ENCODE measurements at regions not wholly inside any gene's neighbourhood (a gene's known extent, or its start where the extent isn't known, plus 50 kb on each side); places are given as distances from the start of the nearest gene placed in this dataset.

DNA sequence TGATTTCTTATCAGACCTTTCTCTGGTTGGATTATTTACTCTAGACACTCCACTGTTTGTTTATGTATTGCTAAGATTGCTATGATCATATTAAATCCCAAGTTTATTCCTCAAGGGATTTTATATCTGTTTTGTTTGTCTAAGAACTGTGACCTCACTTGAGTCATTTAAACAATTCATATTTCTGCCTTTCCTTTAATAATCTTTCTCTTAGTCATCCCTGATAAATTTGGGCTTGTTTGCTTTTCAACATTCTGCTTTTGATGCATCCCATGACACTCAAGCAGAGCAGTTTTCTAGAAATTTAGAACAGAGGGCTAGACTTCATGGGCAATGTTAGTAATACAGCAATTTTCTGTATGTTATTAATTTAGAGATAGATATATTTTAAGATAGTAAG is 231.6 kb upstream of the TNC start:
- no peak overlapping the region for H3K4me3 Mint-ChIP-seq (ENCODE audit: low read depth)
- H3K27me3 Mint-ChIP-seq: peaks cover 3% of the 10 kb centered on the region
- H3K27ac Mint-ChIP-seq: no peak overlapping the region
- TF ChIP-seq, protein P1, sequence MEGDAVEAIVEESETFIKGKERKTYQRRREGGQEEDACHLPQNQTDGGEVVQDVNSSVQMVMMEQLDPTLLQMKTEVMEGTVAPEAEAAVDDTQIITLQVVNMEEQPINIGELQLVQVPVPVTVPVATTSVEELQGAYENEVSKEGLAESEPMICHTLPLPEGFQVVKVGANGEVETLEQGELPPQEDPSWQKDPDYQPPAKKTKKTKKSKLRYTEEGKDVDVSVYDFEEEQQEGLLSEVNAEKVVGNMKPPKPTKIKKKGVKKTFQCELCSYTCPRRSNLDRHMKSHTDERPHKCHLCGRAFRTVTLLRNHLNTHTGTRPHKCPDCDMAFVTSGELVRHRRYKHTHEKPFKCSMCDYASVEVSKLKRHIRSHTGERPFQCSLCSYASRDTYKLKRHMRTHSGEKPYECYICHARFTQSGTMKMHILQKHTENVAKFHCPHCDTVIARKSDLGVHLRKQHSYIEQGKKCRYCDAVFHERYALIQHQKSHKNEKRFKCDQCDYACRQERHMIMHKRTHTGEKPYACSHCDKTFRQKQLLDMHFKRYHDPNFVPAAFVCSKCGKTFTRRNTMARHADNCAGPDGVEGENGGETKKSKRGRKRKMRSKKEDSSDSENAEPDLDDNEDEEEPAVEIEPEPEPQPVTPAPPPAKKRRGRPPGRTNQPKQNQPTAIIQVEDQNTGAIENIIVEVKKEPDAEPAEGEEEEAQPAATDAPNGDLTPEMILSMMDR (IDR thresholded peaks at IDR 0.05; ENCODE audit: unreplicated experiment): no peak
- H3K36me3 Mint-ChIP-seq (ENCODE audit: insufficient read depth): no peaks in the 10 kb centered on the region
- H3K9me3 Mint-ChIP-seq (ENCODE audit: low read depth): peaks cover 4% of the 10 kb centered on the region
- H3K4me1 Mint-ChIP-seq (ENCODE audit: low read depth): peaks cover 2% of the 10 kb centered on the region
- DNase-seq (ENCODE audit: low spot score, unreplicated experiment): no peak

DNA sequence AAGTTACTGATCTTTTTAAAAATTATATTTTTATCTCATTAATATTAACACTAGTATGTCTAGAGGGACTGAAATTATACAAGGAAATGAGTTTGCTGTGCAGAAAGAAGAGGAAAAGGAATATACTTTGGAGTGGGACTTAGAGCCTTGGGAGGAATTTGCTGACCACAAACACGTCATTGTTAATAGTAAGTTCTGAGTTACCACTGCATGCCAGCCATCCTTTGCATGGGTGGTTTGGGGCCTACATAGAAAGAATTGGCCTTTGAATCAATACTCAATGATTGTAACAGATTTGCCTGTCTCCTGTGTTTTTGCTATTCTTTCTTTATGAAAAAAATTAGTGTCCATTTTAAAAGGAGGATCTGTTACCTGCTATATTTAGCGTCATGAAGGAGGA is 232.6 kb upstream of the TNC start:
- Mint-ChIP-seq H3K4me3 (ENCODE audit: low read depth) (no peak overlapping the region), H3K27me3 (peaks cover 3% of the 10 kb centered on the region), H3K36me3 (ENCODE audit: insufficient read depth) (no peaks in the 10 kb centered on the region), H3K4me1 (ENCODE audit: low read depth) (peaks cover 2% of the 10 kb centered on the region), H3K9me3 (ENCODE audit: low read depth) (peaks cover 4% of the 10 kb centered on the region), H3K27ac (no peak overlapping the region)
- TF ChIP-seq, protein P1 (IDR thresholded peaks at IDR 0.05; ENCODE audit: unreplicated experiment): no peak
- DNase-seq (ENCODE audit: low spot score, unreplicated experiment): no peak

DNA sequence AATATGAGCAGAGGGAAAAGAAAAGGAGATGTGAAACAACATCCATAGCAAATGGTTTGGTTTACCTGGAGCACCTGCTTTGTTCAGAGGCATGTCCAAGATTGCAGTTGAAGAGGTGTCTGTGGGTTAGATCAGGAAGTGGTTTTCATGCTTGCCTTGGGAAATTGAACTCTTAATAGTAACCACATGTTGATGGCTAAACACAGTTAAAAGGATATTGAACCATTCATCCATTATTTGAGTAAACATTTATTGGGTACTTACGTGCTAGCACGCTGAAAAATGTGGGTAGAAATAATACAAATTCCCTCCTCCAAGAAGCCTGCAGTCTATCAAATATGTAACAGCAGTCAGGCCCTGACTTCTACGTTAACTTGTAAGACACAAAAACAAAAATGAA is 235.7 kb upstream of the TNC start:
- Mint-ChIP-seq H3K4me3 (ENCODE audit: low read depth) (no peak overlapping the region), H3K4me1 (ENCODE audit: low read depth) (peaks cover 7% of the 10 kb centered on the region), H3K27me3 (peaks cover 6% of the 10 kb centered on the region), H3K27ac (no peak overlapping the region), H3K9me3 (ENCODE audit: low read depth) (no peaks in the 10 kb centered on the region), H3K36me3 (ENCODE audit: insufficient read depth) (no peaks in the 10 kb centered on the region)
- TF ChIP-seq, protein P1 (IDR thresholded peaks at IDR 0.05; ENCODE audit: unreplicated experiment): no peak
- no peak for DNase-seq (ENCODE audit: low spot score, unreplicated experiment)

DNA sequence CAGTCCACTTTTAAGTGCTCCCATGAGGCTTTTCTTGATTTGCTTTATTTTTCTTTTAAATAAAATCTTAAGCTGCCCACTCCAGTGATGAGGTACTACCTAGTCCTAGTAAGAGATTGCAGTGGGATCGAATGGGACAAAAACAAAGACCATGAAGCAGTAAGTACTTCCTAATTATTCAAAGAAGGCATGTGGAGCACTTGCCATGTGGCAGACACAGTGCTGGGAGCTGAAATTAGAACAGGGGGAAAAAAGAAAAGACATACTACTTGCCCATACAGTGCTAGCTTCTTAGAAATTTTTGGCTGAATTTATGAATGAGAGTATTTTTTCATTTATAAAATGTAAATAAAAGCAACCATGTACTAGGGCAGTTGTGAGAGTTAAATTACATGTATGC is 239.9 kb upstream of the TNC start:
- TF ChIP-seq, protein P1 (IDR thresholded peaks at IDR 0.05; ENCODE audit: unreplicated experiment): no peak
- Mint-ChIP-seq H3K36me3 (ENCODE audit: insufficient read depth) (no peaks in the 10 kb centered on the region), H3K27ac (no peak overlapping the region), H3K4me1 (ENCODE audit: low read depth) (peaks cover 9% of the 10 kb centered on the region), H3K27me3 (peaks cover 6% of the 10 kb centered on the region), H3K4me3 (ENCODE audit: low read depth) (no peak overlapping the region), H3K9me3 (ENCODE audit: low read depth) (no peaks in the 10 kb centered on the region)
- no peak for DNase-seq (ENCODE audit: low spot score, unreplicated experiment)

DNA sequence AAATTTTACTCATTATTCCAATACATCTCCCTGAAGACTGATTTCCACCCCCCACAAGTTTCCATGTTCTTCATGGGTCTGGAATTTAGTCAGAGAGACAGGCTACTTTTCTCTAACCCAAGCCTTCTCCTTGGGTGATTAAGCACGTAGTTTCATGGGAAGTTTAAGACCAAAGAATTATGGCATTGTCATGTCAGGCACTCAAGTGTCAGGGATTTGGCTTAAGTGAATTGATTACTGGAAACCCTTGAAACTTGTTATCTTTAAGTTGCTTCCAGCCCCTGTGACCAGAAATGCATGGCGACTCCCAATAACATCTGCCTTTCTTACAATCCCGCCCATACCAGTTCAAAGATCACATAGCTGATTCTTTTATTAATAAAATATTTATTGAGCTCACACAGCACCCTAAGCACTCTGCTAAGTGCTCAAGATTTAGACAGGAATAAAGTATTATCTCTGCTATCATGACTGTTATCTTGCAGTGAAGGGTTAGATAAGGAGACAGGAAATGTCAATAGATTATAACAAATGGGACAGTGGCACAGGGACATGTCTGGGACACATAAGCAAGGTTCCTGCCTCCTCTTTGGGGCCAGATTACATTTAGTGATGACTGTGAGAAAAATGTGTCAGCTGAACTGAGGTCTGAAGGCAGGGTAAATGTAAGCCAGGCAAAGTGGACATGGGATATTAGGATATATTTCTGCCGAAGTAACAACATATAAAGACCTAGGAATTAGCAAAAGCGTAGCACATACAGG is 241.2 kb upstream of the TNC start:
- DNase-seq (ENCODE audit: low spot score, unreplicated experiment): no peak
- Mint-ChIP-seq H3K9me3 (ENCODE audit: low read depth) (no peaks in the 10 kb centered on the region), H3K27me3 (peaks cover 5% of the 10 kb centered on the region), H3K4me3 (ENCODE audit: low read depth) (no peak overlapping the region), H3K36me3 (ENCODE audit: insufficient read depth) (no peaks in the 10 kb centered on the region), H3K27ac (no peak overlapping the region), H3K4me1 (ENCODE audit: low read depth) (peaks cover 9% of the 10 kb centered on the region)
- TF ChIP-seq, protein P1 (IDR thresholded peaks at IDR 0.05; ENCODE audit: unreplicated experiment): no peak
